Hepatocyte (in vitro differentiated cells): ENCODE measurements at regions not wholly inside any gene's neighbourhood (a gene's known extent, or its start where the extent isn't known, plus 50 kb on each side); places are given as distances from the start of the nearest gene placed in this dataset.

Experiments used
- EZH2 ChIP-seq: fragments of 200-600 bp; sonication (generic); IDR thresholded peaks from 2 replicates; pipeline ENCODE4 v1.6.1; 2016; ENCODE audit warnings: antibody characterized with exemption, mild to moderate bottlenecking, borderline replicate concordance
- EZH2phosphoT487 ChIP-seq: fragments of 200-600 bp; sonication (generic); IDR thresholded peaks from one replicate; pipeline ENCODE4 v1.6.1; 2018; ENCODE audit warnings: antibody characterized with exemption, mild to moderate bottlenecking, low read depth, moderate library complexity; ENCODE audit not compliant: unreplicated experiment, severe bottlenecking
- TF ChIP-seq, protein P1 (sequence below): fragments of 200-600 bp; sonication (generic); IDR thresholded peaks from 2 replicates; pipeline ENCODE4 v1.5.1; 2016; ENCODE audit warnings: antibody characterized with exemption, mild to moderate bottlenecking; ENCODE audit not compliant: poor library complexity

DNA sequence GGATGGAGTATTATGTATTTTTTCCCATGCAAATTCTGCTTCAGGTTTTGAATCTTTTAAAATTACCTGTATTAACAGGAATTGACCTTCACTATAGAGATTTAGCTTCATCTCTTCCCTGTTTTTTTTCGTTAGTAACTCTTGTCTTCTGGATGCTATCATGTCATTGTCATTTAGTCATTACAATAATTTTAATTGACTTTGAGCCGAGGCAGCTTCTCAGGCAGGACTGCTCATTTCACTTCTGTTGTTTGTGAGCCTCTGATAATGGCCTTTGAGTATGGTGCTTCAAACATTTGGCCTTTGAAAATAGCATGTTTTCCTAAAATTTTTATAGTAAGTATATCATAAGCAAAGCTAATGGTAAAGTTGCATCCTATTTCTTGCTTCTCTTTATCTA, 375.1 kb upstream of the MMS22L start:
- TF ChIP-seq, protein P1, sequence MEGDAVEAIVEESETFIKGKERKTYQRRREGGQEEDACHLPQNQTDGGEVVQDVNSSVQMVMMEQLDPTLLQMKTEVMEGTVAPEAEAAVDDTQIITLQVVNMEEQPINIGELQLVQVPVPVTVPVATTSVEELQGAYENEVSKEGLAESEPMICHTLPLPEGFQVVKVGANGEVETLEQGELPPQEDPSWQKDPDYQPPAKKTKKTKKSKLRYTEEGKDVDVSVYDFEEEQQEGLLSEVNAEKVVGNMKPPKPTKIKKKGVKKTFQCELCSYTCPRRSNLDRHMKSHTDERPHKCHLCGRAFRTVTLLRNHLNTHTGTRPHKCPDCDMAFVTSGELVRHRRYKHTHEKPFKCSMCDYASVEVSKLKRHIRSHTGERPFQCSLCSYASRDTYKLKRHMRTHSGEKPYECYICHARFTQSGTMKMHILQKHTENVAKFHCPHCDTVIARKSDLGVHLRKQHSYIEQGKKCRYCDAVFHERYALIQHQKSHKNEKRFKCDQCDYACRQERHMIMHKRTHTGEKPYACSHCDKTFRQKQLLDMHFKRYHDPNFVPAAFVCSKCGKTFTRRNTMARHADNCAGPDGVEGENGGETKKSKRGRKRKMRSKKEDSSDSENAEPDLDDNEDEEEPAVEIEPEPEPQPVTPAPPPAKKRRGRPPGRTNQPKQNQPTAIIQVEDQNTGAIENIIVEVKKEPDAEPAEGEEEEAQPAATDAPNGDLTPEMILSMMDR = no peak
- no peak for TF ChIP-seq EZH2phosphoT487
- no peak for TF ChIP-seq EZH2
